Panc1 (cell line): ENCODE measurements at regions not wholly inside any gene's neighbourhood (a gene's known extent, or its start where the extent isn't known, plus 50 kb on each side); places are given as distances from the start of the nearest gene placed in this dataset.

Experiments
- ATAC-seq: fragments of 200-7000 bp; cut with Tn5 transposase; 2 replicates; pipeline ENCODE4 v1.9.1; 2020; ENCODE audit warnings: mild to moderate bottlenecking, moderate library complexity
- BruUV-seq: library from RNA; stranded (reverse); fragments of 400-500 nt; replicated peaks from 2 replicates; lab custom pipeline; 2021; lab: Mats Ljungman, UMichigan
- CTCF ChIA-PET: fragments of 300-600 bp; sonication (Branson Sonifier 250); formaldehyde crosslinking; loops from one replicate; lab custom pipeline; 2022; ENCODE audit warnings: antibody characterized with exemption; lab: Charles Lee
- POLR2A ChIA-PET: fragments of 300-600 bp; sonication (Branson Sonifier 250); formaldehyde crosslinking; loops from one replicate; lab custom pipeline; 2022; ENCODE audit warnings: antibody characterized with exemption; lab: Charles Lee
- DNase-seq: peaks from one replicate; pipeline ENCODE4 v3.0.0-alpha.2; 2010; ENCODE audit warnings: low read depth, low spot score
- H3K27ac ChIP-seq: 2 replicates; pipeline ENCODE4 v1.5.1; 2011; ENCODE audit warnings: mild to moderate bottlenecking, low read length, inconsistent platforms
- H3K27me3 ChIP-seq: fragments of 200-500 bp; sonication (Bioruptor generic); 2 replicates; pipeline ENCODE4 v1.6.0; 2014; ENCODE audit warnings: low read length, inconsistent platforms; ENCODE audit not compliant: control insufficient read depth, insufficient read depth
- H3K36me3 ChIP-seq: fragments of 200-500 bp; sonication (Bioruptor generic); 2 replicates; pipeline ENCODE4 v1.5.1; 2014; ENCODE audit warnings: inconsistent platforms, mild to moderate bottlenecking, low read length, moderate library complexity; ENCODE audit not compliant: control insufficient read depth, insufficient read depth
- H3K4me1 ChIP-seq: 2 replicates; pipeline ENCODE4 v1.5.1; 2011; ENCODE audit warnings: inconsistent platforms, mild to moderate bottlenecking, low read length, moderate library complexity; ENCODE audit not compliant: control insufficient read depth, insufficient read depth
- H3K4me3 ChIP-seq, 2 experiments: 2 replicates each; pipeline ENCODE4 v1.5.1; 2011 to 2012; ENCODE audit warnings: low read depth in 2 of 2, low read length in 2 of 2, mild to moderate bottlenecking in 2 of 2, inconsistent platforms in 1 of 2, moderate library complexity in 1 of 2
- H3K9me3 ChIP-seq: fragments of 200-500 bp; sonication (Bioruptor generic); 2 replicates; pipeline ENCODE4 v1.5.1; 2014; ENCODE audit warnings: low read depth, mild to moderate bottlenecking, inconsistent platforms, low read length, moderate library complexity; ENCODE audit not compliant: control insufficient read depth, insufficient read depth
- POLR2AphosphoS5 ChIP-seq: IDR thresholded peaks from 2 replicates; pipeline ENCODE4 v1.6.1; 2012; ENCODE audit warnings: mild to moderate bottlenecking, low read depth, low read length, moderate library complexity
- SIN3A ChIP-seq: IDR thresholded peaks from 2 replicates; pipeline ENCODE4 v1.6.1; 2012; ENCODE audit warnings: low read depth, mild to moderate bottlenecking, low read length, moderate library complexity, borderline replicate concordance; ENCODE audit not compliant: insufficient read depth
- TCF7L2 ChIP-seq: IDR thresholded peaks from 2 replicates; pipeline ENCODE4 v1.6.1; 2011; ENCODE audit warnings: mild to moderate bottlenecking, low read depth, low read length, inconsistent platforms
- in situ Hi-C: cut with HindIII; loops from 2 replicates; pipeline ENCODE4 v1.10.0; 2016; ENCODE audit warnings: low sequenced_read_pairs, low pct_unique_long_range_greater_than_20kb
- intact Hi-C: fragments of 100-400 bp; cut with micrococcal nuclease; formaldehyde crosslinking; loops from one replicate; pipeline ENCODE4 v1.10.0; 2022; ENCODE audit not compliant: unreplicated experiment
- TF ChIP-seq, protein P1 (sequence below): fragments of 450-650 bp; IDR thresholded peaks from 2 replicates; pipeline ENCODE4 v1.5.1; 2017; ENCODE audit warnings: mild to moderate bottlenecking
- TF ChIP-seq, protein P2 (sequence below), 2 experiments: IDR thresholded peaks; 2 replicates each; pipeline ENCODE4 v1.6.1; 2011 to 2012; ENCODE audit warnings: low read depth in 2 of 2, control low read depth in 1 of 2, low read length in 1 of 2, mild to moderate bottlenecking in 1 of 2, moderate library complexity in 1 of 2; ENCODE audit not compliant: insufficient read depth in 1 of 2

DNA sequence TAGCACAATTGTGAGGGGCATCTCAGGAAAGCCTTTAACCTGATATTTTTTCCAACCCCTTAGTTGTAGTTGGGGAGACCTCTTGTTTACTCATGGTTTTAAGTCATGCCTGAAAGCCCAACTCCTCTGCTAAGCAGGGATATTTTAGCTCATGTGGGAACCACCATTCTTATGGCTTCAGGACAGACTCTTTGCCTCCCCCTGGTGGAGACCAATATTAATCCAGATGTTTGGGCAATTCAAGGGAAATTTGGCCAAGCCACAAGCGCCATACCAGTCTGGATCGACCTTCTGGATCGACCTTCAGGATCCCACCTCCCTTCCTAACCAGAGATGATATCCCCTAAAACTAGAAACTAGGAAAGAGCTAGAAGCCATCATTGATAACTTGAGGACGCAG, 211.2 kb downstream of the C6orf118 start:
- intact Hi-C loops = no loop called here
- no TSS peak for BruUV-seq
- no peaks in the 10 kb centered on the region for H3K36me3 ChIP-seq
- no peaks in the 10 kb centered on the region for H3K27me3 ChIP-seq
- ATAC-seq = no peak
- in situ Hi-C loops = no loop called here
- no peak overlapping the region for H3K4me3 ChIP-seq
- DNase-seq = no peak
- ChIA-PET POLR2A (no interaction called here), CTCF (no interaction called here)
- no peak overlapping the region for H3K27ac ChIP-seq
- H3K9me3 ChIP-seq = no peaks in the 10 kb centered on the region
- TF ChIP-seq, protein P1, sequence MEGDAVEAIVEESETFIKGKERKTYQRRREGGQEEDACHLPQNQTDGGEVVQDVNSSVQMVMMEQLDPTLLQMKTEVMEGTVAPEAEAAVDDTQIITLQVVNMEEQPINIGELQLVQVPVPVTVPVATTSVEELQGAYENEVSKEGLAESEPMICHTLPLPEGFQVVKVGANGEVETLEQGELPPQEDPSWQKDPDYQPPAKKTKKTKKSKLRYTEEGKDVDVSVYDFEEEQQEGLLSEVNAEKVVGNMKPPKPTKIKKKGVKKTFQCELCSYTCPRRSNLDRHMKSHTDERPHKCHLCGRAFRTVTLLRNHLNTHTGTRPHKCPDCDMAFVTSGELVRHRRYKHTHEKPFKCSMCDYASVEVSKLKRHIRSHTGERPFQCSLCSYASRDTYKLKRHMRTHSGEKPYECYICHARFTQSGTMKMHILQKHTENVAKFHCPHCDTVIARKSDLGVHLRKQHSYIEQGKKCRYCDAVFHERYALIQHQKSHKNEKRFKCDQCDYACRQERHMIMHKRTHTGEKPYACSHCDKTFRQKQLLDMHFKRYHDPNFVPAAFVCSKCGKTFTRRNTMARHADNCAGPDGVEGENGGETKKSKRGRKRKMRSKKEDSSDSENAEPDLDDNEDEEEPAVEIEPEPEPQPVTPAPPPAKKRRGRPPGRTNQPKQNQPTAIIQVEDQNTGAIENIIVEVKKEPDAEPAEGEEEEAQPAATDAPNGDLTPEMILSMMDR = peak; percentile 40
- no peak for TF ChIP-seq SIN3A
- no peaks in the 10 kb centered on the region for H3K4me1 ChIP-seq

DNA sequence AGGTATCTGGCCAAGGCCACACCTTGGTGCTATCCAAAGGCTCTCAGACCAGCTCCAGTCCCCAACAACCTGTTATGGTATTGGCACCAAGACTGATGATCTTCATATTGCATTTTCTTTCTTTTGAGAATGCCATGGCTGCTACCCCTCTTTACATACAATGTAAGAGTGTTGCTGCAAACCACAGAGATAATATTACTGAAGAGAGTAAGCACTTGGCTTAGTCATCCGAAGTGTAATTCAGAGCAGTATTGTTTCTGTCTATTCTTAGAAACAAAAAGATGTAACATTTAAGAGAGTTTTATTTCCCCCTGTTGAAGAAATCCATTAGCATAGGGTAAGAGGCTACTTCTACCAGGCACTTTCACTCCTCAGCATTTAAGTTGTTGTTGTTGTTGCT, 212.5 kb downstream of the C6orf118 start:
- no TSS peak for BruUV-seq

DNA sequence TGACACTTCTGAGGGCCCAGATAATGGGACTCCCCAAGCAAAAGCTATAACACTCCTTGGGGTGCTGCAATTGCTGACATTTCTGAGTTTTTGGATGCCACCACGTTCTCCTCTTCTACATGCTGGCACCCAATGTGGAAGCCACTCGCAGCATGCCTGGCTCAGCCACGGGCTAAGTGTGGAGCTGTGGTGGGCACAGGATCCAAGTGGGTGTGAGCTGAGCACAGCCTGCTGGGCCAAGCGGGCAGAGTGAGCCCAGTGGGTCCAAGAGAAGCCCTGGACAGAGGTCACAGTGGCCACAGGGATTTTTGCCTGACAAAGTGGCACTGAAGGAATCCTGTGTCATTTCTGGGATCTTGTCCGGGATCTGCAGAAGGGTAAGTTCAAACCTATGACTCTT, 213.2 kb downstream of the C6orf118 start:
- in situ Hi-C loops = no loop called here
- DNase-seq = no peak
- Histone ChIP-seq H3K9me3 (no peaks in the 10 kb centered on the region), H3K27me3 (no peaks in the 10 kb centered on the region), H3K4me3 (no peak overlapping the region), H3K27ac (no peak overlapping the region), H3K4me1 (no peaks in the 10 kb centered on the region), H3K36me3 (no peaks in the 10 kb centered on the region)
- no TSS peak for BruUV-seq
- ChIA-PET POLR2A (no interaction called here), CTCF (no interaction called here)
- intact Hi-C loops = no loop called here
- no peak for ATAC-seq
- TF ChIP-seq TCF7L2 = no peak
- TF ChIP-seq, protein P2, sequence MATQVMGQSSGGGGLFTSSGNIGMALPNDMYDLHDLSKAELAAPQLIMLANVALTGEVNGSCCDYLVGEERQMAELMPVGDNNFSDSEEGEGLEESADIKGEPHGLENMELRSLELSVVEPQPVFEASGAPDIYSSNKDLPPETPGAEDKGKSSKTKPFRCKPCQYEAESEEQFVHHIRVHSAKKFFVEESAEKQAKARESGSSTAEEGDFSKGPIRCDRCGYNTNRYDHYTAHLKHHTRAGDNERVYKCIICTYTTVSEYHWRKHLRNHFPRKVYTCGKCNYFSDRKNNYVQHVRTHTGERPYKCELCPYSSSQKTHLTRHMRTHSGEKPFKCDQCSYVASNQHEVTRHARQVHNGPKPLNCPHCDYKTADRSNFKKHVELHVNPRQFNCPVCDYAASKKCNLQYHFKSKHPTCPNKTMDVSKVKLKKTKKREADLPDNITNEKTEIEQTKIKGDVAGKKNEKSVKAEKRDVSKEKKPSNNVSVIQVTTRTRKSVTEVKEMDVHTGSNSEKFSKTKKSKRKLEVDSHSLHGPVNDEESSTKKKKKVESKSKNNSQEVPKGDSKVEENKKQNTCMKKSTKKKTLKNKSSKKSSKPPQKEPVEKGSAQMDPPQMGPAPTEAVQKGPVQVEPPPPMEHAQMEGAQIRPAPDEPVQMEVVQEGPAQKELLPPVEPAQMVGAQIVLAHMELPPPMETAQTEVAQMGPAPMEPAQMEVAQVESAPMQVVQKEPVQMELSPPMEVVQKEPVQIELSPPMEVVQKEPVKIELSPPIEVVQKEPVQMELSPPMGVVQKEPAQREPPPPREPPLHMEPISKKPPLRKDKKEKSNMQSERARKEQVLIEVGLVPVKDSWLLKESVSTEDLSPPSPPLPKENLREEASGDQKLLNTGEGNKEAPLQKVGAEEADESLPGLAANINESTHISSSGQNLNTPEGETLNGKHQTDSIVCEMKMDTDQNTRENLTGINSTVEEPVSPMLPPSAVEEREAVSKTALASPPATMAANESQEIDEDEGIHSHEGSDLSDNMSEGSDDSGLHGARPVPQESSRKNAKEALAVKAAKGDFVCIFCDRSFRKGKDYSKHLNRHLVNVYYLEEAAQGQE (IDR thresholded peaks at IDR 0.05; ENCODE audit: insufficient read depth in 1 of 2, low read depth in 2 of 2, low read length in 1 of 2) = no peak
- TF ChIP-seq SIN3A = no peak
- TF ChIP-seq, protein P1 = no peak
- no peak for TF ChIP-seq POLR2AphosphoS5

More for the DNA sequence above, 212.5 kb downstream of the C6orf118 start:
- Histone ChIP-seq H3K36me3 (no peaks in the 10 kb centered on the region), H3K9me3 (no peaks in the 10 kb centered on the region), H3K4me1 (no peaks in the 10 kb centered on the region), H3K27me3 (no peaks in the 10 kb centered on the region), H3K4me3 (no peak overlapping the region), H3K27ac (no peak overlapping the region)
- intact Hi-C loops (no loop called here), in situ Hi-C loops (no loop called here)
- TF ChIP-seq, protein P2 (IDR thresholded peaks at IDR 0.05; ENCODE audit: insufficient read depth in 1 of 2, low read depth in 2 of 2, low read length in 1 of 2) = no peak
- ATAC-seq = no peak
- POLR2A ChIA-PET = no interaction called here
- CTCF ChIA-PET = no interaction called here
- DNase-seq = no peak
